HEK293T (cell line): ENCODE measurements at regions not wholly inside any gene's neighbourhood (a gene's known extent, or its start where the extent isn't known, plus 50 kb on each side); places are given as distances from the start of the nearest gene placed in this dataset.

Source experiments
- BHLHE40 ChIP-seq: fragments of 450-650 bp; IDR thresholded peaks from 2 replicates; pipeline ENCODE4 v1.6.1; 2016; ENCODE audit warnings: mild to moderate bottlenecking, moderate library complexity, borderline replicate concordance
- FOXM1 ChIP-seq: fragments of 450-650 bp; IDR thresholded peaks from 2 replicates; pipeline ENCODE4 v1.6.1; 2017; ENCODE audit warnings: mild to moderate bottlenecking, borderline replicate concordance
- HDGF ChIP-seq: fragments of 450-650 bp; IDR thresholded peaks from 2 replicates; pipeline ENCODE4 v1.6.1; 2017; ENCODE audit warnings: antibody characterized with exemption, borderline replicate concordance
- NFRKB ChIP-seq: fragments of 450-650 bp; IDR thresholded peaks from 2 replicates; pipeline ENCODE4 v1.6.1; 2016; ENCODE audit warnings: mild to moderate bottlenecking, moderate library complexity
- PKNOX1 ChIP-seq: fragments of 450-650 bp; IDR thresholded peaks from 2 replicates; pipeline ENCODE4 v1.6.1; 2016
- SP1 ChIP-seq: fragments of 450-650 bp; IDR thresholded peaks from 2 replicates; pipeline ENCODE4 v1.6.1; 2017
- TARDBP ChIP-seq: fragments of 450-650 bp; IDR thresholded peaks from 2 replicates; pipeline ENCODE4 v1.6.1; 2016

- no peak for TF ChIP-seq HDGF
- no peak for TF ChIP-seq BHLHE40
- no peak for TF ChIP-seq FOXM1
- no peak for TF ChIP-seq PKNOX1
- no peak for TF ChIP-seq SP1
- TF ChIP-seq NFRKB: no peak
- TF ChIP-seq TARDBP: no peak
These were observed 51.6 kb upstream of the GRIK2 start for GRCh38 chr6:101341926-101342325.
